Liver (tissue), 8 donors: ENCODE measurements at regions not wholly inside any gene's neighbourhood (a gene's known extent, or its start where the extent isn't known, plus 50 kb on each side); places are given as distances from the start of the nearest gene placed in this dataset.

ENCODE experiments used
- DNase-seq: peaks from one replicate; pipeline ENCODE4 v3.0.0-alpha.2; 2017; ENCODE audit warnings: low spot score
- H3K27ac ChIP-seq, 2 donors: one replicate each; pipeline ENCODE4 v1.7.0; 2013; ENCODE audit warnings: inconsistent platforms in 2 of 2, low read length in 2 of 2, control low read depth in 1 of 2, low read depth in 1 of 2, mild to moderate bottlenecking in 1 of 2
- H3K27me3 ChIP-seq, 4 donors: one replicate each; pipeline versions ENCODE4 v1.6.1 to v1.7.0; 2013; ENCODE audit warnings: low read length in 3 of 4, inconsistent platforms in 1 of 4, mild to moderate bottlenecking in 1 of 4, moderate library complexity in 1 of 4; ENCODE audit not compliant: control insufficient read depth in 4 of 4, insufficient read depth in 4 of 4
- H3K36me3 ChIP-seq, 4 donors: one replicate each; pipeline versions ENCODE4 v1.6.1 to v1.7.0; 2013; ENCODE audit warnings: low read length in 3 of 4, mild to moderate bottlenecking in 3 of 4, low read depth in 1 of 4, moderate library complexity in 1 of 4; ENCODE audit not compliant: control insufficient read depth in 4 of 4, insufficient read depth in 3 of 4
- H3K4me1 ChIP-seq, 4 donors: one replicate each; pipeline versions ENCODE4 v1.6.1 to v1.7.0; 2013; ENCODE audit warnings: low read length in 3 of 4, mild to moderate bottlenecking in 3 of 4, moderate library complexity in 1 of 4; ENCODE audit not compliant: control insufficient read depth in 4 of 4, insufficient read depth in 4 of 4
- H3K4me3 ChIP-seq, 3 donors: one replicate each; pipeline versions ENCODE4 v1.6.1 to v1.7.0; 2013; ENCODE audit warnings: low read length in 3 of 3, control low read depth in 1 of 3, low read depth in 1 of 3, mild to moderate bottlenecking in 1 of 3
- H3K9ac ChIP-seq, 2 donors: one replicate each; pipeline ENCODE4 v1.7.0; 2013; ENCODE audit warnings: low read length in 2 of 2, mild to moderate bottlenecking in 2 of 2, moderate library complexity in 2 of 2, control low read depth in 1 of 2, low read depth in 1 of 2
- H3K9me3 ChIP-seq, 4 donors: one replicate each; pipeline versions ENCODE4 v1.6.1 to v1.7.0; 2013; ENCODE audit warnings: low read length in 3 of 4; ENCODE audit not compliant: control insufficient read depth in 4 of 4
- ATF3 ChIP-seq: IDR thresholded peaks from 2 replicates; pipeline ENCODE4 v1.6.1; 2016; ENCODE audit warnings: antibody characterized with exemption
- EGR1 ChIP-seq, 2 donors: IDR thresholded peaks; 2 replicates each; pipeline ENCODE4 v1.6.1; 2016 to 2018; ENCODE audit warnings: antibody characterized with exemption in 2 of 2, low read depth in 2 of 2
- FOXA1 ChIP-seq: IDR thresholded peaks from 2 replicates; pipeline ENCODE4 v1.6.1; 2016; ENCODE audit warnings: antibody characterized with exemption
- FOXA2 ChIP-seq: IDR thresholded peaks from 2 replicates; pipeline ENCODE4 v1.6.1; 2016; ENCODE audit warnings: antibody characterized with exemption
- GABPA ChIP-seq, 2 donors: IDR thresholded peaks in 1 of 2; conservative IDR thresholded peaks in 1 of 2; 2 replicates each; pipeline ENCODE4 v1.6.1; 2016; ENCODE audit warnings: antibody characterized with exemption in 2 of 2, mild to moderate bottlenecking in 1 of 2, moderate library complexity in 1 of 2
- HNF4G ChIP-seq: IDR thresholded peaks from 2 replicates; pipeline ENCODE4 v1.6.1; 2016; ENCODE audit warnings: antibody characterized with exemption
- MAX ChIP-seq: IDR thresholded peaks from 2 replicates; pipeline ENCODE4 v1.6.1; 2016; ENCODE audit warnings: antibody characterized with exemption
- NR2F2 ChIP-seq: IDR thresholded peaks from 2 replicates; pipeline ENCODE4 v1.6.1; 2016; ENCODE audit warnings: antibody characterized with exemption
- RAD21 ChIP-seq, 2 donors: IDR thresholded peaks; 2 replicates each; pipeline ENCODE4 v1.6.1; 2016; ENCODE audit warnings: antibody characterized with exemption in 2 of 2, mild to moderate bottlenecking in 2 of 2
- REST ChIP-seq: IDR thresholded peaks from 2 replicates; pipeline ENCODE4 v1.6.1; 2016; ENCODE audit warnings: antibody characterized with exemption, mild to moderate bottlenecking
- RXRA ChIP-seq, 2 donors: IDR thresholded peaks; 2 replicates each; pipeline ENCODE4 v1.6.1; 2017 to 2018; ENCODE audit warnings: antibody characterized with exemption in 2 of 2, mild to moderate bottlenecking in 1 of 2
- SP1 ChIP-seq: IDR thresholded peaks from 2 replicates; pipeline ENCODE4 v1.6.1; 2018; ENCODE audit warnings: antibody characterized with exemption, mild to moderate bottlenecking
- TAF1 ChIP-seq: conservative IDR thresholded peaks from 2 replicates; pipeline ENCODE4 v1.6.1; 2016; ENCODE audit warnings: antibody characterized with exemption, mild to moderate bottlenecking
- YY1 ChIP-seq: IDR thresholded peaks from 2 replicates; pipeline ENCODE4 v1.6.1; 2016; ENCODE audit warnings: antibody characterized with exemption, mild to moderate bottlenecking
- ZBTB33 ChIP-seq: IDR thresholded peaks from 2 replicates; pipeline ENCODE4 v1.6.1; 2016; ENCODE audit warnings: antibody characterized with exemption
- WGBS: extraction: QIAGEN DNeasy Blood & Tissue Kit; methylation state at CpG from one replicate; pipeline ENCODE4 v1.1.7; 2013; 5-methylcytosine and 5-hydroxymethylcytosine counted together
- TF ChIP-seq, protein P1 (sequence below): fragments of 150-350 bp; IDR thresholded peaks from 2 replicates; pipeline ENCODE4 v1.5.1; 2017; ENCODE audit warnings: improper control_type of control experiment, low read depth, low read length; ENCODE audit not compliant: missing input control
- donor health status: healthy.
- donor health status: healthy.
- donor health status: healthy.
- donor health status: healthy.
- donor health status: healthy.

DNA sequence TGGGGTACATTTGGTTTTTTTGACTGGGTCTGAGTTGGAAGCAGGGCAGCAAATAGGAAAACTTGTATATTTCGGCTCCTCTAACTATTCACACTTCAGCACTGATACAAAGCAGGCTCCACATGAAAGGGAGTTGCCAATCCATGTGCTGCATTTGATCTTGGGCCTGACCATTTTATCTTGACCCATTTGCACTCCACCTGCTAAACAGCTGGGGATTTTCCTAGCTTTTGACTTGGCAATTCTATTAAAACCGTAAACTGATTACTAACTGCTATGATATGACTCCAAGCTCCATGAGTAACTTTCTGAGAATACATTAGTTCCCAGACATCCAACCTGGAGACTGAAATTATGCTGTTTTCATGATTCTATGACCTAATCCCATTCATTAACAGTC lies 797.1 kb downstream of the BCL11B start:
- no peak overlapping the region for H3K4me3 ChIP-seq
- H3K27me3 ChIP-seq = peaks cover 0 to 4% (median 2%) of the 10 kb centered on the region in 4 donors
- no peak for DNase-seq
- no peak overlapping the region for H3K9ac ChIP-seq
- TF ChIP-seq HNF4G (no peak), YY1 (no peak), MAX (no peak), RXRA (IDR thresholded peaks at IDR 0.05) (no peak)
- no peaks in the 10 kb centered on the region for H3K4me1 ChIP-seq
- WGBS = 77% methylated on average over 2 of the region's 2 CpGs
- H3K9me3 ChIP-seq = no peaks in the 10 kb centered on the region
- no peaks in the 10 kb centered on the region for H3K36me3 ChIP-seq
- H3K27ac ChIP-seq = no peak overlapping the region

DNA sequence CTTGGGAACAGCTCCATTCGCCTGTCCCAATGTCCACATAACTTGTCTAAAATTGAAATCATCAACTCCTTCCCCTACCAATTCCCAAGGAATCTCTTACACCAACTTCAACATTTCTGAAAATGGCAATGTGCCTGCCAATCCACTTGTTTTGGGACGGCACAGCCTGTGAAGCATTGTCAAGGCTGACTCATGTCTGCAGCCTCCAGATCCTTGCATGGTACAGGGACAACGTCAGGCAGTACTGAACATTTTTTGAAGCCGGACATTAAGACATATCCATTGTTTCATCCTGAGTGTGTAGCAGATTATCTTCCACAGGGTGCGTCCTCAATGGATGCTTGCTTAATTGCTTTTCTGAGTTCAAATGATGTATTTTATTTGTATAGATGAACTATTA lies 794.1 kb downstream of the BCL11B start:
- 80% methylated on average over 5 of the region's 5 CpGs for WGBS

More for the DNA sequence above, 794.1 kb downstream of the BCL11B start:
- no peak for DNase-seq
- TF ChIP-seq NR2F2 (no peak), FOXA1 (no peak), TAF1 (no peak), GABPA (IDR thresholded peaks at IDR 0.05 in 1 of 2, conservative IDR thresholded peaks at IDR 0.05 in 1 of 2) (no peak), YY1 (no peak), RAD21 (IDR thresholded peaks at IDR 0.05) (no peak), ZBTB33 (no peak), FOXA2 (no peak), REST (no peak), HNF4G (no peak), ATF3 (no peak), SP1 (no peak), EGR1 (IDR thresholded peaks at IDR 0.05; ENCODE audit: low read depth in 2 of 2) (no peak), RXRA (IDR thresholded peaks at IDR 0.05) (no peak), MAX (no peak)
- TF ChIP-seq, protein P1, sequence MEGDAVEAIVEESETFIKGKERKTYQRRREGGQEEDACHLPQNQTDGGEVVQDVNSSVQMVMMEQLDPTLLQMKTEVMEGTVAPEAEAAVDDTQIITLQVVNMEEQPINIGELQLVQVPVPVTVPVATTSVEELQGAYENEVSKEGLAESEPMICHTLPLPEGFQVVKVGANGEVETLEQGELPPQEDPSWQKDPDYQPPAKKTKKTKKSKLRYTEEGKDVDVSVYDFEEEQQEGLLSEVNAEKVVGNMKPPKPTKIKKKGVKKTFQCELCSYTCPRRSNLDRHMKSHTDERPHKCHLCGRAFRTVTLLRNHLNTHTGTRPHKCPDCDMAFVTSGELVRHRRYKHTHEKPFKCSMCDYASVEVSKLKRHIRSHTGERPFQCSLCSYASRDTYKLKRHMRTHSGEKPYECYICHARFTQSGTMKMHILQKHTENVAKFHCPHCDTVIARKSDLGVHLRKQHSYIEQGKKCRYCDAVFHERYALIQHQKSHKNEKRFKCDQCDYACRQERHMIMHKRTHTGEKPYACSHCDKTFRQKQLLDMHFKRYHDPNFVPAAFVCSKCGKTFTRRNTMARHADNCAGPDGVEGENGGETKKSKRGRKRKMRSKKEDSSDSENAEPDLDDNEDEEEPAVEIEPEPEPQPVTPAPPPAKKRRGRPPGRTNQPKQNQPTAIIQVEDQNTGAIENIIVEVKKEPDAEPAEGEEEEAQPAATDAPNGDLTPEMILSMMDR = no peak
- Histone ChIP-seq H3K27ac (no peak overlapping the region), H3K9ac (no peak overlapping the region), H3K4me3 (no peak overlapping the region), H3K27me3 (peaks cover 0 to 4% (median 0%) of the 10 kb centered on the region in 4 donors), H3K4me1 (no peaks in the 10 kb centered on the region), H3K9me3 (no peaks in the 10 kb centered on the region), H3K36me3 (no peaks in the 10 kb centered on the region)
